ENCODE measurements at regions not wholly inside any gene's neighbourhood (a gene's known extent, or its start where the extent isn't known, plus 50 kb on each side); places are given as distances from the start of the nearest gene placed in this dataset.

GRCh38 chr12:53810950-53811349 lies 59.2 kb upstream of the CISTR start:
- H3K4me3 ChIP-seq, result no peak overlapping the region
- WGBS (ENCODE audit: missing lambda C conversion rate), result 79% methylated on average over 1 of the region's 1 CpG
- H3K4me1 ChIP-seq, result peaks cover 12% of the 10 kb centered on the region; the same call in 2 of the 3 replicates
- no peaks in the 10 kb centered on the region for H3K9me3 ChIP-seq
- H3K27ac ChIP-seq, result no peak overlapping the region
- no peak for DNase-seq (ENCODE audit: low read depth in 1 of 2, low spot score in 1 of 2)
- ATAC-seq, result no peak
- FAIRE-seq, result no peak
- no peak overlapping the region for H3K4me2 ChIP-seq
- TF ChIP-seq HES2 (IDR thresholded peaks at IDR 0.05) (no peak), ESRRA (IDR thresholded peaks at IDR 0.05; ENCODE audit: borderline replicate concordance, low read length) (no peak), HEYL (CRISPR knock-in tag; IDR thresholded peaks at IDR 0.05) (no peak), CBX8 (IDR thresholded peaks at IDR 0.05) (no peak), BHLHE40 (IDR thresholded peaks at IDR 0.05; ENCODE audit: low read depth, low read length) (no peak), TFCP2L1 (CRISPR knock-in tag; IDR thresholded peaks at IDR 0.05) (no peak), FOSB (CRISPR knock-in tag; IDR thresholded peaks at IDR 0.05) (no peak), EHF (CRISPR knock-in tag; IDR thresholded peaks at IDR 0.05) (no peak), PHF8 (IDR thresholded peaks at IDR 0.05; ENCODE audit: borderline replicate concordance, low read depth) (no peak), RAD21 (conservative IDR thresholded peaks at IDR 0.05 in 1 of 2, IDR thresholded peaks at IDR 0.05 in 1 of 2) (no peak), NR3C1 (IDR thresholded peaks at IDR 0.05) (no peak), SMC3 (IDR thresholded peaks at IDR 0.05) (no peak), FOSL2 (IDR thresholded peaks at IDR 0.05) (no peak), FOSL2 (CRISPR knock-in tag; IDR thresholded peaks at IDR 0.05) (no peak), CEBPB (IDR thresholded peaks at IDR 0.05) (no peak), GATA3 (IDR thresholded peaks at IDR 0.05; ENCODE audit: borderline replicate concordance) (no peak), TP53 (CRISPR knock-in tag; IDR thresholded peaks at IDR 0.05) (no peak), HMGXB4 (CRISPR knock-in tag; IDR thresholded peaks at IDR 0.05; ENCODE audit: borderline replicate concordance) (no peak)
- TF ChIP-seq, protein P1, sequence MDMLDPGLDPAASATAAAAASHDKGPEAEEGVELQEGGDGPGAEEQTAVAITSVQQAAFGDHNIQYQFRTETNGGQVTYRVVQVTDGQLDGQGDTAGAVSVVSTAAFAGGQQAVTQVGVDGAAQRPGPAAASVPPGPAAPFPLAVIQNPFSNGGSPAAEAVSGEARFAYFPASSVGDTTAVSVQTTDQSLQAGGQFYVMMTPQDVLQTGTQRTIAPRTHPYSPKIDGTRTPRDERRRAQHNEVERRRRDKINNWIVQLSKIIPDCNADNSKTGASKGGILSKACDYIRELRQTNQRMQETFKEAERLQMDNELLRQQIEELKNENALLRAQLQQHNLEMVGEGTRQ (IDR thresholded peaks at IDR 0.05), result no peak
- TF ChIP-seq, protein P2, sequence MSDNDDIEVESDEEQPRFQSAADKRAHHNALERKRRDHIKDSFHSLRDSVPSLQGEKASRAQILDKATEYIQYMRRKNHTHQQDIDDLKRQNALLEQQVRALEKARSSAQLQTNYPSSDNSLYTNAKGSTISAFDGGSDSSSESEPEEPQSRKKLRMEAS (IDR thresholded peaks at IDR 0.05), result no peak
- ChIA-PET CTCF (interaction anchor here (1.2 to 1.8 kb wide), 2 partner anchors 35 to 64 kb away, joined by 3 to 6 read pairs; no protein-coding TSS in a partner anchor), POLR2A (no interaction called here)

- CTCF ChIA-PET, result interaction anchor here (0.8 to 1.8 kb wide), 3 partner anchors 9 to 65 kb away, joined by 3 to 6 read pairs (median 4); no protein-coding TSS in a partner anchor
- POLR2A ChIA-PET, result no interaction called here
- Histone ChIP-seq H3K27ac (no peak overlapping the region), H3K4me3 (no peak overlapping the region), H3K4me1 (peaks cover 6% of the 10 kb centered on the region; the same call in 2 of the 3 replicates), H3K9me3 (no peaks in the 10 kb centered on the region), H3K4me2 (no peak overlapping the region)
- ATAC-seq, result no peak; a peak in 1 of 6 replicates
- DNase-seq (ENCODE audit: low read depth in 1 of 2, low spot score in 1 of 2), result no peak
- TF ChIP-seq, protein P1 (IDR thresholded peaks at IDR 0.05), result no peak
- TF ChIP-seq RAD21 (conservative IDR thresholded peaks at IDR 0.05 in 1 of 2, IDR thresholded peaks at IDR 0.05 in 1 of 2) (no peak), TFCP2L1 (CRISPR knock-in tag; IDR thresholded peaks at IDR 0.05) (no peak), CHD2 (IDR thresholded peaks at IDR 0.05; ENCODE audit: low read length, partially characterized antibody) (no peak), MAZ (IDR thresholded peaks at IDR 0.05; ENCODE audit: borderline replicate concordance, low read depth, low read length) (no peak), HEYL (CRISPR knock-in tag; IDR thresholded peaks at IDR 0.05) (no peak), FOSL2 (IDR thresholded peaks at IDR 0.05) (no peak), FOSL2 (CRISPR knock-in tag; IDR thresholded peaks at IDR 0.05) (no peak), SREBF2 (IDR thresholded peaks at IDR 0.05) (no peak)
- TF ChIP-seq, protein P3, sequence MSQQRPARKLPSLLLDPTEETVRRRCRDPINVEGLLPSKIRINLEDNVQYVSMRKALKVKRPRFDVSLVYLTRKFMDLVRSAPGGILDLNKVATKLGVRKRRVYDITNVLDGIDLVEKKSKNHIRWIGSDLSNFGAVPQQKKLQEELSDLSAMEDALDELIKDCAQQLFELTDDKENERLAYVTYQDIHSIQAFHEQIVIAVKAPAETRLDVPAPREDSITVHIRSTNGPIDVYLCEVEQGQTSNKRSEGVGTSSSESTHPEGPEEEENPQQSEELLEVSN (IDR thresholded peaks at IDR 0.05; ENCODE audit: borderline replicate concordance, low read depth), result no peak
- FAIRE-seq, result no peak
- WGBS (ENCODE audit: missing lambda C conversion rate), result 53% methylated on average over 8 of the region's 8 CpGs
Measured at GRCh38 chr12:53811606-53812005, 59.8 kb upstream of the CISTR start.

All from A549 (cell line).